AG10803 (cell line): ENCODE measurements at regions not wholly inside any gene's neighbourhood (a gene's known extent, or its start where the extent isn't known, plus 50 kb on each side); places are given as distances from the start of the nearest gene placed in this dataset.
A peak's percentile ranks its signal among the peaks of the same experiment; 100 is the strongest.

Experiments used
- DNase-seq: peaks from one replicate; pipeline ENCODE4 v3.0.0; 2010; ENCODE audit warnings: low read depth
- H3K4me3 ChIP-seq: 2 replicates; pipeline ENCODE4 v1.5.1; 2011; ENCODE audit warnings: mild to moderate bottlenecking, low read length, control low read depth
- CTCF ChIP-seq: conservative IDR thresholded peaks from 2 replicates; pipeline ENCODE4 v1.5.1; 2011; ENCODE audit warnings: mild to moderate bottlenecking, low read length, control low read depth, inconsistent platforms

GRCh38 chr7:115241151-115241550 lies 319.3 kb downstream of the MDFIC start:
- H3K4me3 ChIP-seq: no peak overlapping the region
- no peak for DNase-seq
- no peak for TF ChIP-seq CTCF

- no peak for DNase-seq
- no peak overlapping the region for H3K4me3 ChIP-seq
- no peak for TF ChIP-seq CTCF
These were observed 318.3 kb downstream of the MDFIC start for GRCh38 chr7:115240242-115240641.

DNA sequence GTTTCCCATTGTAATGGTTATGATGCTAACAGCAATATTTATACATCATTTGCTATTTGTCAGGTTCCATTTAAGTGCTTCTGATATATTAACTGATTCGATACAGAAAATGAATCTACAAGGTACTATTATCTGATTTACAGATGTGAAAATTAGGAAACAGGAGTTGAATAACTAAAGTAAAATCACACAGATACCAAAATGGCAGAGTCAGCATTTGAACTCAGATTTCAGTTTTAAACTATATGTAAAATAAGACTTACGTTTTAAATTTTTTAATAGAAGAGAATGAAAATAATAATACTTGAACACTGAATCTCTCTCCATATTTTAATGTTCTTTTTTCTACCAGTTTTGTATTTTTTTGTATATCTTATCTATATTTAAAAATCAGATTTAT lies 313.2 kb downstream of the MDFIC start:
- no peak overlapping the region for H3K4me3 ChIP-seq
- DNase-seq: no peak
- no peak for TF ChIP-seq CTCF

- DNase-seq: no peak
These were observed 311.9 kb downstream of the MDFIC start for GRCh38 chr7:115233809-115234208.

GRCh38 chr7:115232041-115232440 lies 310.1 kb downstream of the MDFIC start:
- no peak for DNase-seq
- TF ChIP-seq CTCF: no peak
- H3K4me3 ChIP-seq: no peak overlapping the region

More at GRCh38 chr7:115233809-115234208, 311.9 kb downstream of the MDFIC start:
- no peak overlapping the region for H3K4me3 ChIP-seq
- TF ChIP-seq CTCF: no peak

DNA sequence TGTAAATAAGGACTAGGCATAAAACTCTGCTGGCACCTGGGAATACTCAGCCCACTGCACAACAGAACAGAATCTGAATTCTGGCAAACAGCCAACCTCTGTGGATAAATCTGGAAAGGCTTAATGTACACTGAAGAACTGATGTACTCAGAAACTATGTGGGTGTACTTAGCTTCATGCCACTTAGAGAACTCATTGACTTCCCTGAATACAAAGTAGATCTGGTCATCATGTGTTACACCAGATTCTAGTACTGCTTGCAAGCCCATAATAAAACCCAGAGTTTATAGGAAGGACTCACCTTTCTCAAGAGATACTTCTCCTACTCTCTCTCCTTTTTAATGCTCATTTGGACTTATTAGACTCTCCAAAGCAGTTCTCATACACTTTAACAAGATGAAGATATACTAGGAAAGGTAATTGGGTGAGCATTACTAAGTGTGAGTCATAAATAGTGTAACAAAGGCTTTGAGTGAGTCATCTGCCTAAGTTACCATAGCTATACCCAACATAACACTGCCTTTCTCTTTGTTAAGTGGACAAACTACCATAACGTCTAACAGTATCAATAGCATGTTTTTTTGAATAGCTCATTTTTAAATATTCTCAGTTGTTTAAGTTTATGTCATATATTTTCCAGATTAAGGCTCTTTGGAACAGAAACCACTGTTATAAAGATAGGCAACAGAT lies 309.1 kb downstream of the MDFIC start:
- no peak for TF ChIP-seq CTCF
- peak; percentile 93 for DNase-seq
- H3K4me3 ChIP-seq: no peak overlapping the region

DNA sequence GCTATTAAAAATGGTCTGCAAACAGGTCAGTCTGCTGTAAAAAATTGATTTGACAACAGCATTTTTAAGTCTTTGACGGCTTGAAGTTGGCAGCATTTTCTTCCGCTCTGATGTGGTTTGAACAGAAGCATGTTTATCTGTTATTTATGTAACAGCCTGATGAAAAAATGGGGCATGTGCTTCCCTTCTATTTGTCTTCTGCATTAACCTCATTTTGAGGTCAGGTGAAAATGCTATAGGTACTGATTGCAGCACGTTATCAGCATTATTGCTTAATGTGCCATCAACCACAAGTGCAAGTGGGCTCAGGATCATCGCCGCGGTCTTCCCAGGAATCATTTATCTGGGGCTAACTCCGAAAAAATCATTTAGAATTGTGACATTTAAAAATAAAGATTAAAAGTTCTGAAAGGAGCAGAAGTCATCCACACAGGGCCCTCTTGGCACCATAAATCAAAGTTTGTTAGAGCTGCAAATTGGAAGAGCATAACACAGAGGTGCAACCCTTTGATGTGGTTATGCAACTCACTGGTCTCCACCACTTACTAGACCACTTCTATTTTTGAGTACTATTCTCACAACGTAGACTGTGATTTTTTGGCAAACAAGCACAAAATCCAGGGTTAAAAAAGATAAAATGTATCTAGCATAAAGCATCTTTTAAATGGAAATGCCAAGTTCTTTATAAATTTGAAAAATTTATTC lies 307.7 kb downstream of the MDFIC start:
- no peak for TF ChIP-seq CTCF
- DNase-seq: no peak
- H3K4me3 ChIP-seq: no peak overlapping the region
